ENCODE measurements at regions not wholly inside any gene's neighbourhood (a gene's known extent, or its start where the extent isn't known, plus 50 kb on each side); places are given as distances from the start of the nearest gene placed in this dataset.

- H3K4me2 ChIP-seq (ENCODE audit: insufficient read depth, insufficient read length, low read length): no peak overlapping the region
- no peak overlapping the region for H3K9ac ChIP-seq (ENCODE audit: extremely low read depth, insufficient read length, low read length)
- no peak overlapping the region for H3T11ph ChIP-seq (ENCODE audit: low read length)
- H2AK5ac ChIP-seq (ENCODE audit: insufficient read length, low read length): no peak overlapping the region
- H3K27me3 ChIP-seq (ENCODE audit: insufficient read depth, low read length): no peaks in the 10 kb centered on the region
- no peak overlapping the region for H3K23ac ChIP-seq (ENCODE audit: insufficient read length, low read depth, low read length)
- no peak overlapping the region for H2BK15ac ChIP-seq (ENCODE audit: low read depth, low read length)
- no peak overlapping the region for H4K91ac ChIP-seq (ENCODE audit: insufficient read length, low read depth, low read length)
- H3K36me3 Mint-ChIP-seq (ENCODE audit: insufficient read depth in 1 of 3, low read depth in 3 of 3): no peaks in the 10 kb centered on the region
- no peaks in the 10 kb centered on the region; the same call in 1 of the 2 replicates for H3K4me1 ChIP-seq (ENCODE audit: insufficient read depth, low read length)
- no peaks in the 10 kb centered on the region for H4K20me1 ChIP-seq (ENCODE audit: control insufficient read depth, insufficient read depth, insufficient read length)
- peaks cover 0 to 7% of the 10 kb centered on the region in 2 experiments; a peak in 3 of 5 replicates for H3K9me3 Mint-ChIP-seq
- no peak overlapping the region for H2BK20ac ChIP-seq (ENCODE audit: low read depth, low read length, poor library complexity, severe bottlenecking)
- no peak overlapping the region for H3K27ac ChIP-seq (ENCODE audit: insufficient read length, low read depth, low read length)
- H2AFZ ChIP-seq (ENCODE audit: low read length): no peak overlapping the region
- H3K14ac ChIP-seq (ENCODE audit: insufficient read depth, low read length): no peak overlapping the region
- DNase-seq: no peak
- H3K4me1 Mint-ChIP-seq: peaks cover 0 to 5% of the 10 kb centered on the region in 2 experiments; a peak in 1 of 4 replicates
- no peak overlapping the region for H3K4ac ChIP-seq (ENCODE audit: low read depth, low read length)
- no peak overlapping the region for H2BK12ac ChIP-seq (ENCODE audit: insufficient read length, low read depth, low read length)
- no peaks in the 10 kb centered on the region for H3K9me3 ChIP-seq (ENCODE audit: control insufficient read depth, low read depth, low read length)
- H2BK120ac ChIP-seq (ENCODE audit: low read depth, low read length, poor library complexity, severe bottlenecking): no peak overlapping the region
- no peak overlapping the region for H4K8ac ChIP-seq (replicated peaks; ENCODE audit: insufficient read length, low read depth, low read length)
- H2BK5ac ChIP-seq (ENCODE audit: insufficient read length, low read length): no peak overlapping the region
- no peaks in the 10 kb centered on the region for H3K27me3 Mint-ChIP-seq (ENCODE audit: low read depth)
- WGBS (ENCODE audit: extremely low coverage, insufficient read length, low lambda C conversion rate): no CpG with 5 or more reads among the region's 3 CpGs
- H3K79me1 ChIP-seq (ENCODE audit: insufficient read depth, low read depth, low read length, poor library complexity, severe bottlenecking): no peaks in the 10 kb centered on the region
- no peaks in the 10 kb centered on the region for H3K23me2 ChIP-seq (ENCODE audit: insufficient read length, low read depth, low read length, poor library complexity, severe bottlenecking)
- H3K18ac ChIP-seq (ENCODE audit: insufficient read length, low read depth, low read length): no peak overlapping the region
- H4K5ac ChIP-seq (ENCODE audit: insufficient read length, low read depth, low read length): no peak overlapping the region
- TF ChIP-seq CTCF (conservative IDR thresholded peaks at IDR 0.05): peak; percentile 68
- no peak overlapping the region for H3K27ac Mint-ChIP-seq
- H3K4me3 Mint-ChIP-seq: no peak overlapping the region
- no peak overlapping the region for H3K56ac ChIP-seq (ENCODE audit: insufficient read length, low read depth, low read length)
- H3K79me2 ChIP-seq (ENCODE audit: insufficient read depth, low read length): no peaks in the 10 kb centered on the region
Measured at GRCh38 chr12:33942172-33942571, 80.1 kb upstream of the ALG10 start.

Measured in H9 (cell line).